ENCODE measurements at regions not wholly inside any gene's neighbourhood (a gene's known extent, or its start where the extent isn't known, plus 50 kb on each side); places are given as distances from the start of the nearest gene placed in this dataset.

DNA sequence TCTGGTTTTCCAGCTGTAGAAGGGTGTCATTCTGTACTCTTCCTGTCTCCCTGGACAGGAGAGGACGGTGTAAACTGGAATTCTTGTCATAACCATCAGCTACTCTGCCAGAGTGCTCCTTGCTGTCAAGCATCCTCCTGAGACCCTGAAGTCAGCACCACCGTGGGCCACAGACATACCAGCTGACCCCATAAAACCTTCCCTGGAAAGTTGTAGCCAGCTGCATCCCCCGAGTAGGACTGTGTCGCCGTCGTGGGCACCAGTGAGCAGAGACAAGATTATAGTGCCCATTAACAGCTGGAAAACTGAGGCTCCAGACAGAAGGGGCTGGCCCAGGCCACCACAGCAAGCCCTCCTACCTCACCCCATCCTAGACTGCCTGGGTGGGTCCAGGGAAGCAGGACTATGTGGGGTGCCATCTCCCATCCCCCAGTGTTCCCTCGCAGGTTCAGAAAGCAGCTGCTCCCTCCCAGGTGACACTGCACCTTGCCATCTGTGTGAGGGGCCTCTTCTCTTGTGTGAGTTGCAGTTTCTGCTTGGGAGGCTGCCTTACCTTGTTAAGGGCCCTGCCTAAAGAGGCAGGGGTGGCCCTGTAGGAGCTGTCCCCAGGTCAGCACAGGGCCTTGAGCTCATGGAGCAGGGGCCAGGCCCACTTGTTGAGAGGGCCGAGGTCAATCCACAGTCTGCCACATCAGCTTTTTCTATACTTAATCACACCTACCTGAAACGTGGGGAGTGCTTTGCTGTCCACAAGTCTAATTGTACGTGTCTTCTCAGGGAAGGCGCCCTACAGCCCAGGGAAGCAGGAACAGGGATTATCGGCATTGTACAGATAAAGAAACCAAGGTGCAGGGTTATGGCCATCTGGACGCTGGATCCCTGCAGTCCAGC, 191.9 kb upstream of the LINGO1 start:
- no peak for DNase-seq (ENCODE audit: extremely low read depth, low read depth)

DNA sequence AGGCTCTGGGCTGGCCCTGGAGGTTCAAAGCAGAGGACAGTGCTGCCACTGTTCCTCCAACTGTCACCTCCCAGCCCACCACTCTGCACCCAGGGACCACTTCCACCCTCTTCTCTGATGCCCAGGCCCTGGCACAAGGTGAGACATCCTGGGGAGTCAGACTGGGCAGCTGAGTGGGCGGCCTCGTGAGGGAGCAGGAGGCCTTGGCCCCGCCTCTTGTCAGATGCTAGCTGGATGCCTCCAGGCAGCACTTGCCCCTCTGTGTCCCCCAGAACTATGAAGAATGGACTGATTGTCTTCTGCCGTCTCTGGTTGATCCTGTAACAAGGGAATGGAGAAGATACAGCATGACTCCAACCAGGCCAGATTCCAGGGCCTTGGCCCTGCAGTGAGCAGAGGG, 191.0 kb upstream of the LINGO1 start:
- DNase-seq (ENCODE audit: extremely low read depth, low read depth) = no peak

DNA sequence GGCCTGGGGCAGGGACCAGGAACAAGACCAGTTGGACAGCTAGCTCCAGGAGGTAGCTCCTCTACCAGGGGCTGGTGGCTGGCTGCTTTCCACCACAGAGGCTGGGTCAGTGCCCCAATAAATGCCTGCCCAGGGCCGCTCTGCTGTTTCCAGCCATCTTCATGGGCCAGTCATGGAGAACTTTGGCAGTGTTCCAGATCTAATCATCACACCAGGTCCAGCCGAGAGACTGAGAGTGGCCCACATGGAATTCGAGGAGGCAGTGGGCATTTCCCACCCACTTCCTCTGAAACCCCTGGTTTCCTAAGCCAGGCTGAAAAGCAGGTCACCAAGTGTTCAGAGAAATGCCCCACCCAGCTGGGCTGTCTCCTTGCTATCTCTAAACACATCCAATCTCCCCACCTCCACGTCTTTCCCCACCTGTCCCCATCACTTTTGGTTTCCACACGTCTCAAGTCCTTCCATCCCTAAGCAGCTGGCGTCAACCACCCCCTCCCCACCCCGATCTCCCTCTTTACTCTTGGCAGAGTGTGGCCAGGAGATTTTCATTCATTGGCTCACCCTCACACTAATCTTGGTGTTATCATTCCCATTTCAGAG, 190.0 kb upstream of the LINGO1 start:
- DNase-seq (ENCODE audit: extremely low read depth, low read depth) = no peak

DNA sequence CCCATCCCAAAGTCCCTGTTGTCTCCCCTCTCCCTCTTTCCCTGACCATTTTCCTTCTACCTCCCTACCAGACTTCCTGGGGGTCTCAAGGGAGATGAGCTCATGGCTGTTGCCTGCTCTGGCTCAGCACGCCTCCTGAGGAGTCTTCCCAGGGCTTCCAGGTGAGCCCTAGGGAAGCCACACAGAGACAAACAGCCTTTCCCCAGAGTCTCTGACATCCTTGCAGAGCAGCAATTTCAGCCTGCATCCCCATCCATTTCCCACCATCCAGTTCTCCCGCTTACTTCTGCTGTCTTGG, 189.2 kb upstream of the LINGO1 start:
- no peak for DNase-seq (ENCODE audit: extremely low read depth, low read depth)

DNA sequence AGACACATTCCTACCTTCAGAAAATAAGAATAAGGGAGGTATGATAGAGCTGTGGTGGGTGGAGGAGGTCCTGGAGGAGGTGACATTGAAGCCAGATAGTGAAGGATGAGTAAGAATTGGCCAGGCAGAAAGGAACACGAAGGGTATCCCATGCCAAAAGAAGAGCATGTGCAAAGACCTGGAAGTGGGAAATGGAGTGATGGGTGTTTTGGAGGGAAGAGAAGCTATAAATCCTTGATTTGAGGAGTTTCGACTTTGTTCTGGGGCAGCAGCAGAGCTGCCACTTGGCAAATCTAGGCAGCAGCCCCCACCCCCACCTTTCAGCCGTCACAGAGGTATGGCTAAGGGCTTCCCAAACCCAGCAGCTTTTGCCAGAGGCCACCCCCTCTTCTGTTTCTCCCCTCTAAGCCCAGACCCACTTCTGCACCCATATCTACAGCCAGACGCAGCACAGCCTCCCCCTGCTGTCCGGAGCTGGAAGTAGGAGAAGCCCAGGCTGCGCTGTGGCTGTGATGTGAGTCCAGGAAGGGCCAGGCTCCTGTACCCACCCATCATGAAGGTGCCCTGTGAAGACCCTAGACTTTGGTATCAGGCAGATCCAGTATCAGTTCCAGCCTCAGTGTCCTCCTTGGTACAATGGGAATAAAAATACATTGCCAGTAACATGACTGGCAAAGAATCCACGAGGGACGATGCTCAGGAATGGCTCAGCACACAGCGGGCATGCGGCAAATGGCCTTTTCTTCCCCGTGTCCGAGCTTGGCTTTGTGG, 188.7 kb upstream of the LINGO1 start:
- DNase-seq (ENCODE audit: extremely low read depth, low read depth) = peak; percentile 64

DNA sequence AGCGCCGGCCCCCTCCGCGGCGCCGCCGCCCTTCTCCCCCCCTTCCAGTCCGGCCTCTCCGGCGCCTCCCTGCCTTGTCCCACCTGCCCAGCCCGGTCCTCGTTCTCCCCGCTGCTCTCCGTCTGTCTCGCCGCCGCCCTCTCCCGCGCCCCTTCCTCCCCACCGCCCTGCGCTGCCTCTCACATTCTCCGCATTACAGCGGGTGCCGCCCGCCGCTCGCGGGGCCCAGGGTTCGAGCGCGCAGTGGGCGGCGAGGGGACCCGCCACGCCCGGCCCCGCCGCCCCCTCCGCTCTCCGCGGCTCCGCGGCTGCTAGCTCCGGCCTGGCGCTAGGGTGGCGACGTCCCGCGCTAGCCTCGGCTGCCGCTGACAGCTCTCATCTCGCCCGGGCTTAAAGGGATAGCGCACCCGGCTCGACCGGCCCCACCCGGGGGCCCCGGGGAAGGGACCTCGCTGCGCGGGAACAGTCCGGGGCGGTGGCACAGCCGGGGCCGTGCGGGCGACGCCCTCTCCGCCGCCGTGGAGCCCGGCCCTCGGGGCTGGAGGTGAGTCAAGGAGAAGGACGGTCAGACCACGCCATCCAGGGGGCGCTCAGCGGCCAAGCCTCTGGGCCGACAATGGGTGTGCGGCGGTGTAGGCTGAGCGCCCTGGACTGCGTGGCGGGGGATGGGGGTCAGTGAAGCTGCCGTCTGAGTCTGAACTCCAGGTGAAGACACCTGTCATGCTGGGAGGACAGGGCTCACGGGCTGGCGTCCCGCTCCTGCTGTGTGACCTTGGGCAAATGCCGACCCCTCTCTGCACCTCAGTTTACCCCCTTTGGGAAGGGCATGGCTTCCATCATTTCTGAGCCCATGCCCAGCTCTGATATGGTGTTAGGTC, 187.4 kb upstream of the LINGO1 start:
- peak; percentile 37 for DNase-seq (ENCODE audit: extremely low read depth, low read depth)

DNA sequence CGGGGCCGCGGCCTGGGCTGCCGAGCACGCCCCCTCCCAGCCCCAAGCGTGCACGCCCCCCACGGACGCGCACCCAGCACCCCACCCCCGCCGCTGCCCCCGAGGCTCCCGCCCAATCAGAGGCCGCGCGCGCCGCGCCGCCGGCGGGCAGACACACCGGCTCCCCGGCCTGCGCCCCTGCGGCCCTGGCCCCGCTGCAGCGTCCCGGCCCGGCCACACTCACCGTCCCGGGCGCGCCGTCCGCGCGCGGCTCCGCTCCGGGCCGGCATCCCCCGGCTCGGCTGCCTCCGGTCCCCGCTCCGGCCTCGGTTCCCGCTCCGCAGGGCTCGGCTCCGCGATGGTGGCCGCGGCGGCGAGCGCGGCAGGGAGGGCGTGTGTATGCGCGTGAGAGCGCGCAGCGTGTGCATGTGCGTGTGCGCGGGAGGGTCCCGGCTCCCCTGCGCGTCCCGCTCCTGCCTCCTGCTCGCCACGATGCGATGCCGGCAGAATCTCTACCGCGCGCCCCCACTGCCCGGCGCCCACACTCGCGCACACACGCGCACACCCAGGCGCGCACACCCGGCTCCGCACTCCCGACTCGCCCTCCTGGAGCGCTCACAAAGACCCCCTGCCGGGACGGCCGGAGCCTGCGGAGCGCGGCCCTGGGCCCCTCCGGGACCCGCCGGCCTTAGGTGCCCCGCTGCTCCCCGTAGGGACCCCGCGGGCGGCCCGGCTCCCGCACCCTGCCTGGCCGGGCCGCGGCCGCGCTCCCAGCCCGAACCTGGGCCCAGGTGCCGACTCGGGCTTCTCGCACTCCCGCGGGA, 186.5 kb upstream of the LINGO1 start:
- no peak for DNase-seq (ENCODE audit: extremely low read depth, low read depth)

DNA sequence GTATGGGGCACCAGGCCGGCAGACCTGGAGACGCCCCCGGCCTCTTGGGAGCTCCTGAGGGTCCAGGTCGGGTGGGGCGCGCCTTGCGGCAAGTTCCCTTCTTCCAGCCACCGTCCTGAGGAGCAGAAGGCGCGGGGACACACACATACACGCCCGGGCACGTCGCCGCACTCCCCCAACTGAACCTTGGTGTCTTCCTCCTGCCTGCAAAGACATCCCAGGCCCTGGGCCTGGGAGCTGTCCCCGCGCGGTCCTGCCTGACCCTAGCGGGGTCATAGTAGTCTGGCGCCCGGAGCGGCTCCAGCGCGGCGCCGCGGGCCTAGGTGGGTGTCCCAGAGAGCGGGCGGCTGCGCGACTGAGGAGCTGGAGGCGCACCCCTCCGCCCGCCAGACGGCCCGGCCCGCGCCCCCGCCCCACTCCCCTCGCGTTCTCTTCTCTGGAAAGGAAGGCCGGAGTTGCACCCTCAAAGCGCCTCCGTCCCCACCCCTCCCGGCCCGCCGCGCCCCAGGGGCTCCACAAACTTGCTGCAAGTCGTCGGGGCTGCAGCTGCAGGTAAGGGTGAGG, 185.9 kb upstream of the LINGO1 start:
- DNase-seq (ENCODE audit: extremely low read depth, low read depth) = no peak

DNA sequence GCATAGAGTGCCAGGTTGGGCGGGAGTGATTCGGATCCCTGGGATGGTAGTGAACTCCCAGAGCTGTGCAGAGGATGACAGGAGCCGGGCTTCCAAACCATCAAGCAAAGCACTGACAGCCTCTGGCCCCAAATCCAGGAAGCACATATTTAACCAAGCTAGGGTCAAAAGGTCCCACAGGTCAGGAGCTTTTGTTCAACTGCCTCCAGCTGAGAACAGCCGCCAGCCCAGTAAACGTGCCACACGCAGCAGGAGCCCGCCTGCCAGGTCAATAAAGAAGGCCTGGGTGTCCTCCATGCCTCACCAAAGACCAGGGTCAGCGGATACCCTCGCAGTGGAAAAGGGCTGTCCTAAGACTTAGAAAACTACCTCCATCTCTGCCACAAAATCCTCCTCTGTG, 184.7 kb upstream of the LINGO1 start:
- DNase-seq (ENCODE audit: extremely low read depth, low read depth) = no peak

DNA sequence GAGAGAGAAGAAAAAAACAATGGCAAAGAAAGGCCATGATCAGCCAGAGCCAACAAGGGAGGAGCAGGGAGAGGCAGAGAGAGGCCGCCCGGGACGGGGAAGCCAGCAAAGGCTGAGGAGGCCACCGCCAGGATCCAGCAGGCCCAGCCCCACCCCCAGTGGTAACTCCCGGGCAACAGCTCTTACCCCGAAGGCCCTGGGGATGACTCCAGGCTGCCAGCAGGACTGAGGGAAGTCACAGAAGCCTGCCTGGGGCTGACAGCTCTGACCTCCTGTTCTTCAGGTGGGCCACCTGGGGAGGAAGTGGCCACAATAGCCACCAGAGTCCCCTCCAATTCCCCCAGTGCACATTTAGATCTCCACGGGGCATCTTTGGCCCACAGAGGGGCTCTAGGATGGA, 184.3 kb upstream of the LINGO1 start:
- no peak for DNase-seq (ENCODE audit: extremely low read depth, low read depth)

DNA sequence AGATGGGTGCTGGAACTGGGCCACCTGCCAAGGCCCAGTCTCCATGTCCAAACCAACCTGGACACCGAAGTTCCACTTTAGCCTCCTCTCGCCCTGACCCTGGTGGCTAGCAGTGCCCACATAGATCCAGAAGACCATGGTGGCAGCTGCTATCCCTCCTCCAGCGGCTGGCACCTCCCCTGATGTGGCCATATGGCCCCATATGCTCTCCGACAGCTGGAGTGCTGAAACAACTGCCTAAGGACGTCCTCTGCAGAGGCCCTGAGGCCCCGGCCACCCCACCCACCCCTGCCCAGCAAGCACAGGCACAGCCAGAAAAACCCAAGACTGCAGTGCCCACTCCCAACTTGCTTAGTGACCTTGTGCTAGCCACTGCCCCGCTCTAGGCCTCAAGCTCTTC, 182.3 kb upstream of the LINGO1 start:
- no peak for DNase-seq (ENCODE audit: extremely low read depth, low read depth)

DNA sequence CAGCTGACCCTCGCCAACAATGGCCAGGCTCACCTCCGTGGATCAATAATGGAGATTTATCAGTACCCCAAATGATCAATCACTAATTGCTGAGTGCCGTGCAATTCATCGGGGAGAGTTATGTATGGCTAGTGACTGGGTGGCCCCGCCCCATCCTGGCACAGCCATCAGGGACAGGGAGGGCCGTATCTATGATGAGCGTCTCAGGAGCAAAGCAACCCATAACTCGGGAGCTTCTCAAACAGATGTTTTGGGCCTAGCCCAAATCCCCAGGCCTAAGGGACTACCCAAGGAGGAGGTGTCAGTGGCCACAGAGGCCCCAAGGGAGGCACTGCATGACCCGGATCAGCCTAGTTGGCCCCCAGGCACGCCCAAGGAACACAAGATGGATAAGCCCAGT, 180.0 kb upstream of the LINGO1 start:
- DNase-seq (ENCODE audit: extremely low read depth, low read depth) = no peak

DNA sequence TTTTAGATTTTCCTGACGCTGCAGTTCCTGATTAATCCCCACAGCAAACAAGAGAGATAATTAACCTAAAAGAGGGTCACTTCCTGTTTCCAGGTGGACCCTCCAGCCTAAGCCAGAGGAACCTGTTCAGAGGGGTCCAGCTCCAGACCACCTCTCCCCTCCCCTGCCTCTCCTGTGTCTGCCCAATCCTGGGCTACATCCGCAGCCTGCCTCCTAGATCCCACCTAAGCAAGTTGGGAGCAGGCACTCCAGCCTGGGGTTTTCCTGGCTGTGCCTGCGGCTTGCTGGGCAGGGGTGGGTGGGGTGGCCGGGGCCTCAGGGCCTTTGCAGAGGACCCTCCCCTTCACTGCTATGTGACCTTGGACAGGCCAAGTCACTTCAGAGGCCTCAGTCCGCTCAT, 178.6 kb upstream of the LINGO1 start:
- DNase-seq (ENCODE audit: extremely low read depth, low read depth) = no peak

DNA sequence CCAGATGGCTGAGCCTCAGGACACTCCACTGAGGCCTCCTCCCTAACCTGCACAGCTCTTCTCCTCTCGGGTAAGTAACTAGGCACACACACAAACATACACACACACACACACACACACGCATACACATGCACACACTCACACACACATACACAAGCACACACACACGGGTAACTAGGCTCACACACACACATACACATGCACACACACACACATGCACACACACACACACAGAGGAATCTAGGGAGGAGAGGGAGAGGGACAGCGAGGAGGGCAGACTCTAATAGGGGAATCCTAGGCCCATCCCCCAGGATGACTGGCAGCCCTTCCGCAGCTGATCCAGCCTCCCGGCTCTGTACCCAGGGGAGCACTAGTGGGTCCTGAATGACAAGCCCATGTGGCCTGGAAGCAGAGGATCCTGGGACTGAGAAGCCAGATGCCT, 177.4 kb upstream of the LINGO1 start:
- no peak for DNase-seq (ENCODE audit: extremely low read depth, low read depth)

DNA sequence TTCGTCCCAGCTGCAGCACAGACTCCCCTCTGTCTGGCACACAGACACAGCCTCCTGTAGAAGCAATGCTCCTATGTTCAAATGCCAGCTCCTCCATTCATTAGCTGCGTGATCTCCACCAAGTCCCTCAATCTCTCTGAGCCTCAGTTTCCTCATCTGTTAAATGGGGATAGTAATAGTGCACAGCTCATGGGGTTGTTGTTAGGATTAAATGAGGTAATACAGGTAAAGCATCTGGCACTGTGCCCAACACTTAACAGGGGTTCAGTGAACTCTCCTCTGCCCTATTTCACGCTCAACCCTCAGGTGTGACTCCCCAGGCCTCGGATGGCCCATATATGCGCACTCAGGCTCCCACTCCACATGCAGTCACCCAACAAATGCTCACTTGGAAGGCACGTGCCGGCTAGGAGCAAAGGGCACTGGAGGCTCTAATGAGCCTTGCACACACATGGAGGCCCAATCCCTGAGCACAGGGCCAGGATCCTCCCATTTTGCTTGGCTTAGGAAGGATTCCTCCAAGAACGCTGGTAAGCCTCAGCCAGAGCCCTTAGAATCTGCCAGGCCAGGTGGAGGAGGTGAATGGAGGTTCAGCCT, 176.0 kb upstream of the LINGO1 start:
- no peak for DNase-seq (ENCODE audit: extremely low read depth, low read depth)

DNA sequence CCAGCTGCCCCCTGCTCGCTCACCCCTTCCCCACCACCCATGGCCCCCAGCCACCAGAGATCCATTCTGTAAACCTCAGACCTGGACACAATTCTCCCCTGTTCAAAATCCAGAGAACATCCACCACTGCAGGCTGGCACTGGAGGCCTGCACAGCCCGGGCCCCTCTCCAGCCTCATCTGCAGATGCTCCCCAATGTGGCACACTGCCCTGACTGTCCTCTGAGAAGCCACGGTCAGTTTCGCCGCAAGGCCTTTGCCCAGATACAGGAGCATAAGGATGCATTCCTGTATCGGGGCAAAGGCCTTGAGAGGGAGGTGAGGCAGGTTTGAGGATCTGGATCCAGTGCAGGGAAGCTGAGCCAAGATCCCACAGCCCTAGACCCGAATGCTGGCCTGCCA, 175.4 kb upstream of the LINGO1 start:
- DNase-seq (ENCODE audit: extremely low read depth, low read depth) = no peak

DNA sequence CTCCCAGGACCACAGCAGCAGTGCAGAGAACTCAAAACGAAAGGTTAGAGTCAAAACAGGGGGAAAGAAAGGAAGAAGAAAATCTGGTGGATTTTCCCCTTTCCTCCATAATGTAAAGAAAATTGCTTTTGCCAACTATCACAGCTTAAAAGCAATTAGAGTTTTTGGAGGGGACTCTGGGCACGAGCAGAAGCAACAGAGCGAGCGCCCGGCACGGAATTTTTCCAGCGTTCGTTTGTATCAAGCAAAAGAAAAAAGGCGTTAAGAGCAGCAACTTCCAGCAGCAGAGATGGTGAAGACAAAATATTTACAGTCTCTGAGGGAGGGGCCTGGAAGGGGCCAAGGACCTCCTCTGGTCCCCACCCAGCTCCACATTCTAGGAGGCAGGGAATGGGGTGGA, 174.9 kb upstream of the LINGO1 start:
- no peak for DNase-seq (ENCODE audit: extremely low read depth, low read depth)

DNA sequence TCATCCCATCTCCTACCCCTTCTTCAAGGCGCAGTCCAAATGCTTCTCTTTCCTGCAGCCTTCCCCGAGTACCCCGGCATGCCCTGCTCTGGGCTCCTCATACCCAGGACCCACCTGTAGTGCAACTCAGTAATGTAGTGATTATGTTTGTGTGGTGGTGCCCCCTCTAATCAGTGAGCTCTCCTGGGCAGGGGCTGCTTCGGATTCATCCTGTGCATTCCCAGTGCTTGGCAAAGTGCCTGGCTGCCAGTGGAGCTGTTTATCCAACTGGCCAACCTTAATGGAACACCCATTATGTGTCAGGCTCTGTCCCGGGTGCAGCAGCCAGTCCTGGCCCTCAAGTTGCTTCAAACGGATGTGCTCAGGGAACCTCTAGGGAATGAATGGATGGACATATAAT, 174.4 kb upstream of the LINGO1 start:
- no peak for DNase-seq (ENCODE audit: extremely low read depth, low read depth)

DNA sequence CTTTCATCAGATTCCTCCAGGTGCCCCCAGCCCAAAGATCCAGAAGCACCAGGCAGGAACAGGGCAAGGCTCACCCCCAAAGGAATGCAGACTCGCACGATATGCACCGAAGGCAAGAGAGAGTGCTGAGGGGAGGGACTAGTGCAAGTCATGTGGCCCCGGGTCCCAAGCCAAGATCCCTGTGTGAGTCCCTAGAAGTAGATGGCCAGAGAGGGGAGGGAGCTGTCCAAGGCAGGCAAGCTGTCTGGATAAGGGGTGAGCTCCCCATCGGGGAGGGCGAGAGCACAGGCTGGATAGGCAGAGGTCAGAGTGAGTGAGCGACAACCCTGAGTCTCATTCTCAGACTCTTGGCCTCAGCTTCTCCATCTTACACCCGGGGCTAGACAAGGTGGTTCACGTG, 171.5 kb upstream of the LINGO1 start:
- DNase-seq (ENCODE audit: extremely low read depth, low read depth) = no peak
